GM21526 (cell line): ENCODE measurements at regions not wholly inside any gene's neighbourhood (a gene's known extent, or its start where the extent isn't known, plus 50 kb on each side); places are given as distances from the start of the nearest gene placed in this dataset.
"Not testable (repeated sequence)": the region's sequence is repeated elsewhere in the genome, so short reads cannot be mapped to it uniquely, and the experiment has no call there.

Experiments used
- ATAC-seq: cut with Tn5 transposase; IDR thresholded peaks from one replicate; pipeline ENCODE4 v1.9.1; 2021; ENCODE audit warnings: moderate library complexity; ENCODE audit not compliant: unreplicated experiment, low FRiP score

DNA sequence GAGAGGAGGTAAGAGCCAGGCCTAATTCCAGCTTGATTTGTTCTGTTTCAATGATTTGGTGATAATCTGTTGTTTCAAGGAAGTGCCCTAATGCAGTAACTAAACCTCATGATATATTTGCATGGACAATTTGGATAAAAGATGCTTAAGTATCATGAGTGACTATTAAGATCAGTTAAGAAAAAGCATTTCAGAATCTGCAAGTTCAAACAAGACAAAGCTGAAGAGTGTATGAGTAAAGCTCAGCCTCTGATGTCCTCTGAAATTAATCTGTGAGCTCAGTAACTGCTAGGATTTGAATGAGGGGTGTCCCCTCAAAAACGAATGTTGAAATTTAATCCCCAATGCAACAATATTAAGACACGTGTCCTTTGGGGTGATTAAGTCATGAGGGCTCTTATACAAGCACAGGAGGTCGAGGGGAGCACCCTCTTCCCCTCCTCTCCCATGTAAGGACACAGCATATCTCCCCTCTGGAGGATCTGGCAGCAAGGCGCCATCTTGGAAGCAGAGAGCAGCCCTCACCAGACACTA lies 949.2 kb downstream of the GALC start:
- ATAC-seq, result no peak

- ATAC-seq, result no peak
Observed at GRCh38 chr14:87042354-87042753, 950.6 kb downstream of the GALC start.

DNA sequence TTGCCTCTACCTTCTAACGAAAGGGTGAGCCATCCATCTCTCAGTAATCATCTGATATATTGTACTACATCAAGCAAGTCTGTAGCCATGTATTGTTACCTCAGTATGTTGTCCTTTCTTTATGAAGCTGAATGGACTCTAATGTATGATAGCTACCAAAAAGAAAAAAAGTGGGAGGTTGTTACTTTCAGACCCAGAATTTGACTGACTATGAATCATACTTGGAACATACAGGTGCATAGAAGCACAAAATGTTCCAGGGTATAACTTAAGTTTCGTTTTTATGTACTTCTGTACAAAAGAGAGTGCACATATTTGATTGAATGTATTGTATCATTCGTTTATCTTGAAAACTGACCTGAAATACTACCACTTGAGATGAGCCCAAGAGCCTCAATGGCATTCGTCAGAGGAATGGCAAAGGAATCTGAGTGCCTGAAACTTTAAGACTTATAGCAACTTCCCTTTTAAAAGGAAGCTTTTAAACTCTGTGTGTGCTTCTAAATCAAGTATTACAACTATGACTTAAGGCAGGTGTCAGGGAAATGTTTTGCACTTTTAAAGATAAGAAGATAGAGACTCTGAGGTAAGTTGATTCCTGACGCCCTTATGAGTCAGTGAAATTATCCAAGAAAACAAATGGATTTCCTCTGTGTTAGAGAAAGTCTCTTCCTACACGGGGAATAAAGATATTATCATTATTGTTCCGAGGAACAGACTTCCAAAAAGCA lies 951.5 kb downstream of the GALC start:
- no peak for ATAC-seq

- no peak for ATAC-seq
Observed at GRCh38 chr14:87034680-87035079, 958.3 kb downstream of the GALC start.

- ATAC-seq, result no peak
Observed at GRCh38 chr14:87030197-87030596, 962.8 kb downstream of the GALC start.

DNA sequence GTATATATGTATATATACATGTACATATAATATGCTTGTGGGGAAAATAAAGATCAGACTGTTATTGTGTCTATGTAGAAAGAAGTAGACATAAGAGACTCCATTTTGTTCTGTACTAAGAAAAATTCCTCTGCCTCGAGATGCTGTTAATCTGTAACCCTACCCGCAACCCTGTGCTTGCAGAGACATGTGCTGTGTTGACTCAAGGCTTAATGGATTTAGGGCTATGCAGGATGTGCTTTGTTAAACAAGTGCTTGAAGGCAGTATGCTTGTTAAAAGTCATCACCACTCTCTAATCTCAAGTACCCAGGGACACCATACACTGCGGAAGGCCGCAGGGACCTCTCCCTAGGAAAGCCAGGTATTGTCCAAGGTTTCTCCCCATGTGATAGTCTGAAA lies 972.9 kb downstream of the GALC start:
- ATAC-seq, result not testable (repeated sequence)

GRCh38 chr14:87018294-87018693 lies 974.7 kb downstream of the GALC start:
- ATAC-seq, result no peak

- no peak for ATAC-seq
Observed at GRCh38 chr14:87017335-87017734, 975.6 kb downstream of the GALC start.

GRCh38 chr14:87014856-87015255 lies 978.1 kb downstream of the GALC start:
- ATAC-seq, result no peak

- no peak for ATAC-seq
Observed at GRCh38 chr14:87013583-87013982, 979.4 kb downstream of the GALC start.

- ATAC-seq, result no peak
Observed at GRCh38 chr14:87008965-87009364, 984.0 kb downstream of the GALC start.

DNA sequence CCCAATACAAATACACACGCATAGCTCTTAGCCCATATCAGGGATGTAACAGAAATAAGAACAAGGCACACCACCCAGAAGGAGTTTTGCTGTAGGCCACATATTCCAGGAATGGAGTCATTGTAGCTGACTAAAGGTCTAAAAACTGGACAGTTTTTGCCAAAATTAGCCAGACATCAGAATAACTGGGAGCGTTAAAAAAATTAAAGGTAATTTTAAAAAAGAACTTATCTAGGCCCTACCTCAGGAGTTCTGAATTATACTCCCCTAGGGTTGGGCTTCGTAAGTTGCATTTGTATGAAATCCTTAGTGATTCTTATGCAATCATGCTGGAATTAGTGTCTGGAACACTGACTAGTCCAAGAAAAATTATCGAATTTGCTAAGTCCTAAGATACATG lies 987.7 kb downstream of the GALC start:
- no peak for ATAC-seq

- ATAC-seq, result no peak
Observed at GRCh38 chr14:87002776-87003175, 990.2 kb downstream of the GALC start.

GRCh38 chr14:87001333-87001732 lies 991.6 kb downstream of the GALC start:
- ATAC-seq, result no peak

- ATAC-seq, result no peak
Observed at GRCh38 chr14:87000081-87000480, 992.9 kb downstream of the GALC start.

GRCh38 chr14:86999036-86999435 lies 993.9 kb downstream of the GALC start:
- no peak for ATAC-seq

DNA sequence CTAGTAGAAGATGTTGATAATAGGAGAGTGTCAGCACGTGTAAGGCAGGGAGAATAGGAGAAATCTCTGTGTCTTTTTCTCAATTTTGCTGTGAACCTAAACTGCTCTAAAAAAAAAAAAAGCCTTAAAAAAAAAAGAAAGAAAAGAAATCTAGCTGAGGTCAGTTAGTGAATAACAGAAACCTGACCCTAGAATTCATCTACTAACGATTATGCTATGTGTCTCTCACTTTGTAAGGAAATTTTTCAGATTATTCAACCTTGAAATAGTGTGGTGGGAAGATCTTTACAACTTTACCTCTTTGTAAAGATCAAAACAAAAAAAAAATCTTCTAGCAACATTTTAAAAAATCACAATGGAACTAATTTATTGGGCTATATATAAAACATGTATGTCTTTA lies 995.7 kb downstream of the GALC start:
- no peak for ATAC-seq

GRCh38 chr14:86990396-86990795 lies 1002.6 kb downstream of the GALC start:
- no peak for ATAC-seq

DNA sequence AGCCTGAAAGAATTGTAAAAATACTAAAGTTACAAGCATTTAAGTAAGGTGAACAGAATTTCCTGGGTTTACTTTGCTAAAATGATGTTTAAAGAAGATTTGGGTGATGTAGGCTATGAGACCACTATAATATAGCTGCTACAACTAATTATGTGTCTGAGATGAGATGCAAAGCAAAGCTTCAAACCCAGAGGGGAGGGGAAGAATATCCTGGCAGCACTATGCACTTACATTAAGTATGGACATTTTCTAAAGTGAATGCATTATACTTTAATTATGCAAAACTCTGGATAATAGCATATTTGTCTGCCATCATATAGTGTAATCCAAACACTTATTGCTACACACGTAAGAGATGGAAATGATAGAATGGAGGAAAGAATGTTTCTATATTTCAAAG lies 1003.7 kb downstream of the GALC start:
- ATAC-seq, result no peak

DNA sequence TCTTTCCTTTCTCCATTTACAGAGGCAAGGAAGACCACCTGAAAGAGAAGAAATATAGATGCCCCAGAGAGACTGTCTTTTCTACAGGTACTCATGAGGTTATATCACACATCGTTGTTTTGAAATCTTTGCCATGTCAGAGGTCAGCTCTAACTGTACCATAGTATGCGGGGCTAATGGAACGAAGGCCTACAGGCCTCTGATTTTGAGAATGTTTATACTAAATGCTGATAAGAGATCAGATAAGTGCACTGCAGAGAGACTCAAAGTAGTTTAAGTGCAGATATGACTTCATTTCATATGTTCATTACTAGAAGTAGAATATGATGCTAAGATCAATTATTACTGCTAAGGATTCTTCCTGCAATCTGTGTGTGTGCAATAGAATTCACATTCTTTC lies 1005.0 kb downstream of the GALC start:
- no peak for ATAC-seq

DNA sequence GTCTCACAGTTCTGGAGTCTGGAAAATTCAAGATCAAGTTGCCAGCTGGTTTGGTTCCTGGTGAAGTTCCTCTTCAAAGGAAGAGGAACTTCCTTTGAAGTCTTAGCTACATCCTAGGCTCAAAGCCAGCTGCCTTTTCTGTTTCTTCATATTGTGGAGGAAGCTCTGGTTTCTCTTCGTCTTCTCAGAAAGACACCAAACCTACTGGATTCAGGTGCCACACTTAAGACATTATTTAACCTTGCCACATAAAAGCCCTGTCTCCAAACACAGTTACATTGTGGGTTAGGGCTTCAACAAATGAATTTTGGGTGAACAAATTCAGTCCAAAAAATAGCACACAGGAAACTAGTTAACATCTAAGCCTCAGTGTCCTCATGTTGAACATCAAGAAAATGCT lies 1019.8 kb downstream of the GALC start:
- ATAC-seq, result no peak

GRCh38 chr14:86971292-86971691 lies 1021.7 kb downstream of the GALC start:
- ATAC-seq, result no peak
